ENCODE measurements at regions not wholly inside any gene's neighbourhood (a gene's known extent, or its start where the extent isn't known, plus 50 kb on each side); places are given as distances from the start of the nearest gene placed in this dataset.

- no peak for TF ChIP-seq CTCF (IDR thresholded peaks at IDR 0.05; ENCODE audit: low read depth, low read length)
- no peak for TF ChIP-seq EZH2phosphoT487 (IDR thresholded peaks at IDR 0.05; ENCODE audit: low read depth)
Measured at GRCh38 chr3:3503411-3503810, 295.8 kb upstream of the LRRN1 start.
